ENCODE measurements at regions not wholly inside any gene's neighbourhood (a gene's known extent, or its start where the extent isn't known, plus 50 kb on each side); places are given as distances from the start of the nearest gene placed in this dataset.

DNA sequence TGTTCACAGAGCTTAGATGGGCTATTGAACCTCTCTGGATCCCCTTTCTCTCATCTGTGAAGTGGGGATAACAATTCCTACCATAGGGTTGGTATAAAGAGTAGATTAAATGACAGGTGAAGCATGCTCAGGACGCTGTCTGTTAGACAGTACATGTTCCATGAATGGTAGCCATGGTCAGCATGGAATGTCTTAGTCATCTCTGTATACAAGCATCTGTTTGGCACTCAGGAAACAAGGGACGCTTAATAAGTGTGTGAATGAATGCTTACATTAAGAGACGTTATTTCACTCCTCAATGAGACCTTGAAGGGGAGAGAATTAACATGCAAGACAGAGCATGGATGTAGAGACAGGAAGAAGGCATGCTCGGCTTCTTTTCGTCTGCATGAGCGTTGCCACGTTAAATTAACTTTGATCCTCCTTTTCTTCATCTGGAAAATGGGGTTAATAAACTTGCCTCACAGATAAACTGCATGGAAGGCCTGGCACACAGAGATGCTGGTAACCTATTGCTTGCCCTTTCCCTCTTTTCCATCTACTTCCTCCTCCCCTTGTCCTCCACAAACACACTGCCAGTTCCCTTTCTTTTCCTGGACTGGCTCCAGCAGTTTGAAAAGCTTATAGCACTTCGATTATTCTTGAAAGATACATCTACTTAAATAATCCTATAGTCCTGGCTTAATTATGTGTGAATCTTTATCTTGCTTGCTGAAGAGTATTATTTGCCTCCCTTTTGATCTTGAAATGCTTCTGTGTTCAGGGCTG lies 267.2 kb upstream of the MTNR1B start:
- 77 to 84% methylated on average over 8 of the region's 8 CpGs for WGBS, 2 donors
- no peak overlapping the region for H3K4me3 ChIP-seq
- peak; percentile 27 to 60 (median 53) for DNase-seq
- H3K9ac ChIP-seq (ENCODE audit: insufficient read depth in 1 of 2, low read length in 2 of 2): no peak overlapping the region
- H3K27ac ChIP-seq (ENCODE audit: low read depth in 1 of 2, low read length in 1 of 2): no peak overlapping the region
- ATAC-seq (ENCODE audit: insufficient read depth, low FRiP score): no peak
- H3K4me1 ChIP-seq (ENCODE audit: control insufficient read depth in 5 of 5, insufficient read depth in 5 of 5, low read length in 5 of 5): peaks cover 4 to 22% (median 4%) of the 10 kb centered on the region in 5 donors
- TF ChIP-seq CTCF (IDR thresholded peaks at IDR 0.05; ENCODE audit: control extremely low read depth, extremely low read depth): no peak
- H3K36me3 ChIP-seq (ENCODE audit: control insufficient read depth in 4 of 4, insufficient read depth in 4 of 4, low read length in 4 of 4): peaks cover 0 to 11% (median 2%) of the 10 kb centered on the region in 4 donors
- H3K27me3 ChIP-seq (ENCODE audit: control insufficient read depth in 3 of 3, insufficient read depth in 3 of 3, low read length in 2 of 3): no peaks in the 10 kb centered on the region
- H3K9me3 ChIP-seq (ENCODE audit: control insufficient read depth in 4 of 4, insufficient read depth in 3 of 4, low read length in 3 of 4): peaks cover 0 to 4% (median 2%) of the 10 kb centered on the region in 4 donors

DNA sequence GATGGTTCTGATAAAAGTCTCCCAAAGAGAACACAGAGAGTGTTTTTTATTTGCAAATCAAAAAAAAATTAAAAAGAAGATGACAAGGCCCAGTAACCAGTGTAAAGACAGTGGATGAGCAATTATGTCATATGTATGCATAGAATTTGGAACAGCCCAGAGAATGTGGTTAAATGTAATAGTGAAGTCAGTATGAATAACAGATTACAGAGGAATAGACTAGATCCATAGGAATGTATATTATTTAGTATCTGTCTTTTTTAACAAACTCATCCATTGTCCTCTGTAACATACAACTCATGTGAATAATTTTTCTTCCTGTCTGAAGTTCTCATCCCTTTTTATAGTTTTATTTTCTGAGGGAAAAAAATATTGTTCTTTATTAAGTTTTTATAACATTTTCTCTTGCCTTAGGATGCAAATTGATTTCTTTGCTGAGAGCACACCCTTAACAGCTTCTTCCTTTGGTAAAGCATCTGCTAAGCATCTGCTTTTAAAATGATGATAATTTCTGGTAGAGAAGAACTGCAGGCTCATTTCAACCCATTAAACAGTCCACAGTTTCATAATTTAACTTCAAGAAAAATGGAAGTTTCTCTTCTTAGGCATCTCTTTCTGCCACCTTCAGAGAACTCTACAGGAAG lies 266.5 kb upstream of the MTNR1B start:
- no peak for TF ChIP-seq CTCF (IDR thresholded peaks at IDR 0.05; ENCODE audit: control extremely low read depth, extremely low read depth)
- H3K27me3 ChIP-seq (ENCODE audit: control insufficient read depth in 3 of 3, insufficient read depth in 3 of 3, low read length in 2 of 3): no peaks in the 10 kb centered on the region
- no peak overlapping the region for H3K9ac ChIP-seq (ENCODE audit: insufficient read depth in 1 of 2, low read length in 2 of 2)
- peaks cover 0 to 4% (median 2%) of the 10 kb centered on the region in 4 donors for H3K9me3 ChIP-seq (ENCODE audit: control insufficient read depth in 4 of 4, insufficient read depth in 3 of 4, low read length in 3 of 4)
- DNase-seq: no peak
- H3K36me3 ChIP-seq (ENCODE audit: control insufficient read depth in 4 of 4, insufficient read depth in 4 of 4, low read length in 4 of 4): peaks cover 0 to 11% (median 2%) of the 10 kb centered on the region in 4 donors
- no peak for ATAC-seq (ENCODE audit: insufficient read depth, low FRiP score)
- no peak overlapping the region for H3K27ac ChIP-seq (ENCODE audit: low read depth in 1 of 2, low read length in 1 of 2)
- H3K4me1 ChIP-seq (ENCODE audit: control insufficient read depth in 5 of 5, insufficient read depth in 5 of 5, low read length in 5 of 5): peaks cover 6 to 25% (median 11%) of the 10 kb centered on the region in 5 donors
- no peak overlapping the region for H3K4me3 ChIP-seq

DNA sequence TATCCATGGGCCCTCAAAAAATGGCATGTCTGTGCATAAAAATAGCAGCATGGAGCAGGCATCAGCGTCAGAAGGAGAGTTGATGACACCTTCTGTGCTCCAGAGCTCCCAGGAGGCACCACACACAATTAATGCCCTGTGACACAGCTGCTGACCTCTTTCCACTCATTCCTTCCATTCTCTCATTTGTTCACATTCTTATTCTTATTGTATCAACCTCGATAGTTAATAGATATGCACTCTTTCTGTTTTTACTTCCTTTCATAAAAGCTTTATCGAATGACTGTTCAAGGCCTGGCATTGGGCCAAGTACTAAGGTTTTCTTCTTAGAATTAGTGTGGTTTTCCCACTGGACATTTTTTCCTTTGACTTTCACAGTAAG lies 266.0 kb upstream of the MTNR1B start:
- Histone ChIP-seq H3K9ac (ENCODE audit: insufficient read depth in 1 of 2, low read length in 2 of 2) (no peak overlapping the region), H3K9me3 (ENCODE audit: control insufficient read depth in 4 of 4, insufficient read depth in 3 of 4, low read length in 3 of 4) (peaks cover 0 to 4% (median 2%) of the 10 kb centered on the region in 4 donors), H3K27me3 (ENCODE audit: control insufficient read depth in 3 of 3, insufficient read depth in 3 of 3, low read length in 2 of 3) (no peaks in the 10 kb centered on the region), H3K4me3 (no peak overlapping the region), H3K4me1 (ENCODE audit: control insufficient read depth in 5 of 5, insufficient read depth in 5 of 5, low read length in 5 of 5) (peaks cover 6 to 29% (median 12%) of the 10 kb centered on the region in 5 donors), H3K27ac (ENCODE audit: low read depth in 1 of 2, low read length in 1 of 2) (no peak overlapping the region), H3K36me3 (ENCODE audit: control insufficient read depth in 4 of 4, insufficient read depth in 4 of 4, low read length in 4 of 4) (peaks cover 0 to 11% (median 2%) of the 10 kb centered on the region in 4 donors)
- WGBS, 2 donors: 36 to 37% methylated on average over 3 of the region's 3 CpGs
- ATAC-seq (ENCODE audit: insufficient read depth, low FRiP score) (no peak), DNase-seq (no peak)
- TF ChIP-seq CTCF (IDR thresholded peaks at IDR 0.05; ENCODE audit: control extremely low read depth, extremely low read depth): no peak

Measured in lung (tissue), 11 donors.